GM21737 (cell line): ENCODE measurements at regions not wholly inside any gene's neighbourhood (a gene's known extent, or its start where the extent isn't known, plus 50 kb on each side); places are given as distances from the start of the nearest gene placed in this dataset.

Experiments
- ATAC-seq: cut with Tn5 transposase; IDR thresholded peaks from one replicate; pipeline ENCODE4 v1.9.1; 2021; ENCODE audit warnings: mild to moderate bottlenecking, moderate library complexity; ENCODE audit not compliant: unreplicated experiment

- ATAC-seq, result no peak
These were observed 235.1 kb downstream of the BUD13 start for GRCh38 chr11:116537709-116538108.

- no peak for ATAC-seq
These were observed 235.7 kb downstream of the BUD13 start for GRCh38 chr11:116537121-116537520.

DNA sequence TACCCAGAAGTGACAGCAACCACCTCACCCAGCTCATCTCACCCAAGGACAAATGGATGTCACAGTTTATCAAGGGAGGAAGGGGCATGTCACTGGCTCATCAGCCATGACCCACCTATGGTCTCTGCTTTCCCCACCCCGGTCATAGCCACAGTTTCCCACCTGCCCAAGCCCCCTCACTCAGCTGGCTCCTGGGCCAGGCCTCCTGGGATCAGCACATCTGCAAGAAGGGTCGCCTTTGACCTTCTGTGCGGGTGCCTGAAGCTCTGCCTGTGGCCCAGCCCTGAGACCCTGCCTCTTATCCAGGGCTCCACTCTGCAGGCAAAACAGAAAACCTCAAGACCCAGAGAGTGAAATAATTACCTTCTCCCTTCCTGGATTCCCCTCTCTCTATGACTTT lies 236.4 kb downstream of the BUD13 start:
- ATAC-seq, result no peak

DNA sequence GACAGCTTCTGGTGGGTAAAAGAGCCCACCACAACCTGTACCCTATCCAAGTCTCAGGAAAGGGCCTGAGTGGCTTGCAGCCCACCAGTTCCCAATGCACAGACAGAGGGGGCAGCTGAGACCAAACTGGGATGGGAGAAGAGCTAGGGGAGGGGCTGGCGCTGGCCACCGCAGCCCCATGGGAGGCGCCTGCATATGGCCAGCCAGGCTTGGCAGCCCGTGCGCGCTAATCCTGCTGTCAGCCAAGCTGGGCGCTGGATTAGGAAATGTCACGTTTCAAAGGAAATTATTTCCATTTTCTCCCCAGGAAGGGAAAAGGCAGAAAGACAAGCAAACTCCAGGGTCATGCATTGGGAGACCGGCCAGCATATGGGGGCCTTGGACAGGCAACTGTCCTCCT lies 236.8 kb downstream of the BUD13 start:
- no peak for ATAC-seq

GRCh38 chr11:116535120-116535519 lies 237.7 kb downstream of the BUD13 start:
- no peak for ATAC-seq

DNA sequence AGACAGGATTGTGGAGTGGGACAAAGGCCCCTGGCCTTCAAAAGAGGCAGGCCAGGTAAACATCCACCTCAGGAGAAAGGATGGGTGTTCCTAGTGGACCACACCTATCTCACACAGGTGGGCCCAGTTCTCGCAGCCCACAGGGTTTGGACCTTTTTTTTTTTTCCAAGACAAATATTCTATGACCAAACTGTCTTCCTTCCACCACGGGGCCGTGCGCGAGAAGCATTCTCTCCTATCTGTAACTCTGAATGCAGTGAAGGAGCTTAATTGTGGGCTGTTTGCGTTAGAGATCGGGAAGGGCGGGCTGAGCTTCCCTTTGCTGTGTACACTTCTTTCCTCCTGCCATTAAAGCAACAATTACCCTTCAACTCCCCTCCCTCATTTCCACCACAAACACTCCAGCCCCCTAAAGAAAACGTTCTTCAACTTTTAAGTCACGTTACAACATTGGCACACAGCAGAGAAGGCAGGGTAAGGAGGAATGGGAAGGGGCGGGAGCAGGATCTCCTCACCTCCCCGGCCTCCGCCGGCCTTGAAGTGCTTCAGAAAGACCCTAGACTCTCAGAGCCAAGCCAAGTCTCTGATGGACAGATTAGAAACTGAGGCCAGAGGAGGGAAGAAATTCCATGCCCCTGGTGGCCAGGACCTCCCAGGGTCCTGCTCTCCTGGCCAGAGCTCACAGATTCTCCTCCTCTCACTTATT lies 238.4 kb downstream of the BUD13 start:
- no peak for ATAC-seq

GRCh38 chr11:116533186-116533825 lies 239.5 kb downstream of the BUD13 start:
- no peak for ATAC-seq

DNA sequence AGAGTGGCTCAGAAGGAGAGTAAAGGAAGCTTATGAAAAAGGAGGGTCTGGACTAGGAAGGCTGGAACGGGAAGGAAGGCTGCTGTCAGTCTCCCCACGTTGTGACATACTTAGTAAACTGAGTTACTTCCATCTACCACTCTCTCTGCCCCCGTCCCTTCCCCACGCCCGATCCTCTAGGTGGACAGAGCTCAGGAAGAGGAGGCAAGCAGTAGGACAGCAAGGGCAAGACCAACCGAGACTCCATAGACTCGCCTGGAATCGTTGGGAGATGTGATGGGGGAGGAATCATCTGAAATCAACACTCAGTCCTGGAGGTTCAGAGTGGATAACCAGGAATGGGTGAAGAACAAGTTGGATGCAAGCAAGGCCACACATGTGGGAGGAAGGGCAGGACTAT lies 240.7 kb downstream of the BUD13 start:
- ATAC-seq, result no peak

GRCh38 chr11:116530705-116531104 lies 242.1 kb downstream of the BUD13 start:
- ATAC-seq, result no peak

- no peak for ATAC-seq
These were observed 243.5 kb downstream of the BUD13 start for GRCh38 chr11:116529271-116529670.

GRCh38 chr11:116527180-116527991 lies 245.4 kb downstream of the BUD13 start:
- no peak for ATAC-seq

- no peak for ATAC-seq
These were observed 246.8 kb downstream of the BUD13 start for GRCh38 chr11:116525961-116526495.

DNA sequence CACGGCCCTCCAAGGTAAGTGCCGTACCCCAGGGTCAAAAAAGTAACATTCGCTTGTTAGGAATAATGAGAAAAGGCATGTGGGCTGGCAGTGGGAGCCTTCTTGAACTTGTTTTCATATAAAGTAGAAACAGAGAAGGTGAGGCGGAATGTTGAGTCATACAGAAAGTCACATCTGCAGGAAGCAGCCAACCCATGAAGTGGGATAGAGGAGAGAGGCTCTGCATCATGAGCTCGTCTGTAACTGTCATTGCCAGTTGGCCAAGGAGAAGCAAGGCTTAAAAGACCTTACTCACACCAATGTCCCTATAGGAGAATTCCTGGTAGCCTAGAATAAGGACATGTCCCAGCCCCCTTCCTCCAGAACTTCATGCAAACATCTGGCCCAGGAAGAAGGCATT lies 253.3 kb downstream of the BUD13 start:
- ATAC-seq, result no peak

DNA sequence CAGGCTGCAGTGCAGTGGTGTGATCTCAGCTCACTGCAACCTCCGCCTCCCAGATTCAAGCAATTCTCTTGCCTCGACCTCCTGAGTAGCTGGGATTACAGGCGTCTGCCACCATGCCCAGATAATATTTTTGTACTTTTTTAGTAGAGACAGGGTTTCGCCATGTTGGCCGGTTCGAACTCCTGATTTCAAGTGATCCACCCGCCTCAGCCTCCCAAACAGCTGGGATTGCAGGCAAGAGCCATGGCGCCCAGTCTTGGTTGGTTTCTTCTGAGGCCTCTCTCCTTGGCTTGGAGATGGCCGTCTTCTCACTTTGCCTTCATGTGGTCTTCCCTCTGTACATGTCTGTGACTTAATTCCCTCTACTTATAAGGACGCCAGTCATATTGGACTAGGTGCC lies 254.6 kb downstream of the BUD13 start:
- no peak for ATAC-seq

- ATAC-seq, result no peak
These were observed 255.2 kb downstream of the BUD13 start for GRCh38 chr11:116517584-116517983.

DNA sequence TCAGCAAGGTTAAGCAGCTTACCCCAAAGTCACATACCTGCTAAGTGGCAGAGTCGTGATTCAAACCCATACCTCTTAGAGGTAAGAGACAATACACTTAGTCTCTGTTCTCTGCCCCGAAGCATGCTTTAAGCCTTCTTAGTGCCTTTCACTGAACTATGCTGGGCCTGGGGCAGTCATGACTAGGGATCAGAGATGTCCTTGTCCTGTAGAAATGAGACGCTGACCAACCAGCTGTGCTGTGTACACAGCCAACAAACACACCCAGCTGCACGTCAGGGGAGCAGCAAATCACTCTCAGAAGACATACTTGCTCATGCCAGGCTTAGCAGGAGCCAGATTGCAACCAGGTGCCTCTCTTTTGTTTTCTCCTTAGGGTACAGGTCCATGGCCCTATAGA lies 255.7 kb downstream of the BUD13 start:
- ATAC-seq, result no peak

GRCh38 chr11:116515664-116516184 lies 257.1 kb downstream of the BUD13 start:
- no peak for ATAC-seq

DNA sequence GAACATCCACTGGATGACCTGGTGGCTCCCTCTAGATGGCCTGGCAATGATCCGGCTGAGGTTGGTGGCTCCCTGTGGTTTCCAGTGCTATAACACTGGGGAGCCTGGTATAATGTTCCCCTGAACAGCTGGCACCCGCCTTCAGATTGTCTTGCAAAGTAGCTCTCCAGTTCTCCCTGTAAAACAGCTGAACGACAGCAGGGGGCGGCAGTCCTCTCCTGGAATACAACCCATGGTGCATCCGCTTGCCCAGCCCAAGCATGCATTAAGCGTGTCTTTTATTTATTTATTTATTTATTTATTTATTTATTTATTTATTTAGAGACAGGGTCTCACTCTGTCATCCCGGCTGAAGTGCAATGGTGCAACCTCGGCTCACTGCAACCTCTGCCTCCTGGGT lies 258.9 kb downstream of the BUD13 start:
- ATAC-seq, result no peak

- no peak for ATAC-seq
These were observed 259.4 kb downstream of the BUD13 start for GRCh38 chr11:116513278-116513823.

DNA sequence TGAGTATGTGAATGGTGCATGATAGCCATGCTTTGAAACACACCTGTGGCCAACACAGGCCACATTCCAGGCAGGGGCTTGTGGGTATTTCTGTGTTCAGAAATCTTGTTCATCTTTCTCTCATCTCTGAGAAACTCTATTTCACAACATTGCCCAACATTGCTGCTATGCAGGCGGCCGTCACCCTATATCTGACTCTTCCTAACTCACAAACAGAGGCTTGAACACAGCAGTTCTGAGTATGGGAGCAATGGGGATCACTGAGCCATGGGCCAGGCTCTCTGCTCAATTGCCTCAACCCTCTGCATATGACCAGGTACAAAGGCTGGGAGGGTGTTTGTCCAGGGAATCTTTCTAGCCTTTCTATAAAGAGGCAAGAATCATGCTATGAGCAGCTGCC lies 259.9 kb downstream of the BUD13 start:
- no peak for ATAC-seq

DNA sequence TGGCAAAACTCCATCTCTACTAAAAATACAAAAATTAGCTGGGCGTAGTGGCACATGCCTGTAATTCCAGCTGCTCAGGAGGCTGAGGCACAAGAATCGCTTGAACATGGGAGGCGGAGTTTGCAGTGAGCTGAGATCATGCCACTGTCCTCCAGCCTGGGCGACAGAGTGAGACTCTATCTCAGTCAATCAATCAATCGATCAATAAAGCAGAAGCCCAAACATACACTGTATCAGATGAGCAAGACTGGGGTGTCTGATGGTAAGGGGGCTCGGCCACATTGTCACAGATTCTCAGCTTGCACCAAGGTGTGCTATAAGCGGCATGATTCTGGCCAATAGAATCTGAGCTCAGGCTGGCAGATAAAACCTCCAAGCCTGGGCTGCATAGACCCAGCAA lies 261.1 kb downstream of the BUD13 start:
- no peak for ATAC-seq
